IMR-90 (cell line): ENCODE measurements at regions not wholly inside any gene's neighbourhood (a gene's known extent, or its start where the extent isn't known, plus 50 kb on each side); places are given as distances from the start of the nearest gene placed in this dataset.

Source experiments
- ATAC-seq: fragments of 200-7000 bp; cut with Tn5 transposase; 2 replicates; pipeline ENCODE4 v1.9.1; 2020; ENCODE audit warnings: low read depth, mild to moderate bottlenecking, moderate library complexity
- BruUV-seq: library from RNA; stranded (reverse); fragments of 400-500 nt; replicated peaks from 2 replicates; lab custom pipeline; 2021; lab: Mats Ljungman, UMichigan
- CTCF ChIA-PET: fragments of 300-600 bp; formaldehyde crosslinking; extraction: SDS; loops from one replicate; lab custom pipeline; 2021; ENCODE audit warnings: antibody characterized with exemption; lab: Yijun Ruan, JAX
- POLR2A ChIA-PET: fragments of 300-600 bp; sonication (Branson Sonifier 250); formaldehyde crosslinking; loops from one replicate; lab custom pipeline; 2022; ENCODE audit warnings: antibody characterized with exemption; ENCODE audit not compliant: unreplicated experiment; lab: Charles Lee
- DNase-seq: peaks from one replicate; pipeline ENCODE4 v3.0.0; 2013
- H2AFZ ChIP-seq: replicated peaks from 2 replicates; pipeline ENCODE3; 2013; ENCODE audit warnings: low read length, mild to moderate bottlenecking; ENCODE audit not compliant: poor library complexity
- H2AK5ac ChIP-seq: 2 replicates; pipeline ENCODE4 v1.6.1; 2013; ENCODE audit warnings: low read depth, low read length, inconsistent platforms
- H2AK9ac ChIP-seq: replicated peaks from 2 replicates; pipeline ENCODE3; 2013; ENCODE audit warnings: mild to moderate bottlenecking, low read depth, low read length, moderate library complexity; ENCODE audit not compliant: poor library complexity
- H2BK120ac ChIP-seq: 2 replicates; pipeline ENCODE4 v1.6.1; 2013; ENCODE audit warnings: low read depth, low read length, inconsistent platforms
- H2BK15ac ChIP-seq: 3 replicates; pipeline ENCODE4 v1.6.1; 2013; ENCODE audit warnings: low read depth, low read length, inconsistent platforms
- H2BK20ac ChIP-seq: 2 replicates; pipeline ENCODE4 v1.6.1; 2013; ENCODE audit warnings: low read depth, mild to moderate bottlenecking, inconsistent platforms, low read length, moderate library complexity
- H2BK5ac ChIP-seq: 2 replicates; pipeline ENCODE4 v1.6.1; 2013; ENCODE audit warnings: mild to moderate bottlenecking, low read depth, low read length, inconsistent platforms; ENCODE audit not compliant: poor library complexity, severe bottlenecking
- H3K14ac ChIP-seq: replicated peaks from 2 replicates; pipeline ENCODE4 v1.6.1; 2013; ENCODE audit warnings: low read depth, low read length, inconsistent platforms
- H3K18ac ChIP-seq: 2 replicates; pipeline ENCODE4 v1.6.1; 2013; ENCODE audit warnings: low read depth, low read length, control low read depth
- H3K23ac ChIP-seq: 2 replicates; pipeline ENCODE4 v1.6.1; 2013; ENCODE audit warnings: low read depth, low read length, inconsistent platforms
- H3K27ac ChIP-seq: 2 replicates; pipeline ENCODE4 v1.5.1; 2013; ENCODE audit warnings: mild to moderate bottlenecking, control low read depth, low read length; ENCODE audit not compliant: insufficient read depth
- H3K27me3 ChIP-seq: 2 replicates; pipeline ENCODE4 v1.6.1; 2013; ENCODE audit warnings: low read length; ENCODE audit not compliant: control insufficient read depth, insufficient read depth
- H3K36me3 ChIP-seq: 2 replicates; pipeline ENCODE4 v1.6.1; 2013; ENCODE audit warnings: low read length, mixed read lengths; ENCODE audit not compliant: control insufficient read depth, insufficient read depth
- H3K4ac ChIP-seq: 2 replicates; pipeline ENCODE4 v1.6.1; 2013; ENCODE audit warnings: low read depth, low read length, inconsistent platforms
- H3K4me1 ChIP-seq: 2 replicates; pipeline ENCODE4 v1.6.1; 2013; ENCODE audit warnings: low read length, mixed read lengths; ENCODE audit not compliant: control insufficient read depth, insufficient read depth
- H3K4me2 ChIP-seq: 2 replicates; pipeline ENCODE4 v1.6.1; 2013; ENCODE audit warnings: low read depth, mild to moderate bottlenecking, control low read depth, low read length, moderate library complexity
- H3K4me3 ChIP-seq: 2 replicates; pipeline ENCODE4 v1.5.1; 2013; ENCODE audit warnings: low read depth, mild to moderate bottlenecking, control low read depth, low read length, moderate library complexity; ENCODE audit not compliant: insufficient read depth
- H3K56ac ChIP-seq: 2 replicates; pipeline ENCODE4 v1.6.1; 2013; ENCODE audit warnings: low read length, inconsistent platforms; ENCODE audit not compliant: insufficient read depth; ENCODE audit errors: extremely low read depth
- H3K79me1 ChIP-seq, 2 experiments: 2 replicates each; pipeline ENCODE4 v1.6.1; 2013; ENCODE audit warnings: low read length in 2 of 2, inconsistent platforms in 1 of 2, low read depth in 1 of 2
- H3K9ac ChIP-seq: 2 replicates; pipeline ENCODE4 v1.6.1; 2013; ENCODE audit warnings: low read depth, low read length, control low read depth
- H3K9me1 ChIP-seq: 2 replicates; pipeline ENCODE4 v1.6.1; 2013; ENCODE audit warnings: low read length, inconsistent platforms; ENCODE audit not compliant: insufficient read depth
- H3K9me3 ChIP-seq: 2 replicates; pipeline ENCODE4 v1.6.1; 2013; ENCODE audit warnings: low read length; ENCODE audit not compliant: control insufficient read depth, insufficient read depth
- H4K20me1 ChIP-seq: 2 replicates; pipeline ENCODE4 v1.6.1; 2013; ENCODE audit warnings: low read length, inconsistent platforms; ENCODE audit not compliant: insufficient read depth
- H4K5ac ChIP-seq: 2 replicates; pipeline ENCODE4 v1.6.1; 2013; ENCODE audit warnings: mild to moderate bottlenecking, low read depth, low read length, control low read depth
- H4K8ac ChIP-seq, 2 experiments: 2 replicates each; pipeline ENCODE4 v1.6.1; 2013; ENCODE audit warnings: low read depth in 2 of 2, low read length in 2 of 2, control low read depth in 1 of 2, inconsistent platforms in 1 of 2
- H4K91ac ChIP-seq: 2 replicates; pipeline ENCODE4 v1.6.1; 2013; ENCODE audit warnings: low read depth, low read length, inconsistent platforms; ENCODE audit not compliant: insufficient read depth
- BHLHE40 ChIP-seq: fragments of 150-350 bp; IDR thresholded peaks from 2 replicates; pipeline ENCODE4 v1.6.1; 2016; ENCODE audit warnings: mild to moderate bottlenecking, low read depth, low read length
- CEBPB ChIP-seq: IDR thresholded peaks from 2 replicates; pipeline ENCODE4 v1.6.1; 2012; ENCODE audit warnings: low read depth, low read length, improper control_type of control experiment
- CHD1 ChIP-seq: IDR thresholded peaks from 2 replicates; pipeline ENCODE4 v1.6.1; 2012; ENCODE audit warnings: low read depth, low read length, improper control_type of control experiment
- ELK1 ChIP-seq: fragments of 150-350 bp; IDR thresholded peaks from 2 replicates; pipeline ENCODE4 v1.6.1; 2016; ENCODE audit warnings: low read depth, mild to moderate bottlenecking, low read length, moderate library complexity, borderline replicate concordance
- FOS ChIP-seq: fragments of 150-350 bp; IDR thresholded peaks from 2 replicates; pipeline ENCODE4 v1.6.1; 2016; ENCODE audit warnings: low read depth, low read length
- MAFK ChIP-seq: IDR thresholded peaks from 2 replicates; pipeline ENCODE4 v1.6.1; 2012; ENCODE audit warnings: low read depth, low read length, improper control_type of control experiment
- MAZ ChIP-seq: IDR thresholded peaks from 2 replicates; pipeline ENCODE4 v1.6.1; 2012; ENCODE audit warnings: low read depth, mild to moderate bottlenecking, low read length, improper control_type of control experiment, moderate library complexity, borderline replicate concordance
- MXI1 ChIP-seq: IDR thresholded peaks from 2 replicates; pipeline ENCODE4 v1.6.1; 2012; ENCODE audit warnings: low read depth, mild to moderate bottlenecking, low read length, moderate library complexity, borderline replicate concordance
- NFE2L2 ChIP-seq: fragments of 150-350 bp; IDR thresholded peaks from 2 replicates; pipeline ENCODE4 v1.6.1; 2016; ENCODE audit warnings: low read depth, mild to moderate bottlenecking, low read length
- POLR2A ChIP-seq: IDR thresholded peaks from 2 replicates; pipeline ENCODE4 v1.6.1; 2012; ENCODE audit warnings: mild to moderate bottlenecking, low read depth, low read length
- RAD21 ChIP-seq: IDR thresholded peaks from 2 replicates; pipeline ENCODE4 v1.6.1; 2012; ENCODE audit warnings: low read length, improper control_type of control experiment
- RCOR1 ChIP-seq: IDR thresholded peaks from 2 replicates; pipeline ENCODE4 v1.6.1; 2012; ENCODE audit warnings: mild to moderate bottlenecking, low read length, improper control_type of control experiment; ENCODE audit not compliant: insufficient replicate concordance
- RFX5 ChIP-seq: IDR thresholded peaks from 2 replicates; pipeline ENCODE4 v1.8.0; 2012; ENCODE audit warnings: low read depth, mild to moderate bottlenecking, low read length, moderate library complexity
- SMC3 ChIP-seq: fragments of 150-350 bp; IDR thresholded peaks from 2 replicates; pipeline ENCODE4 v1.6.1; 2016; ENCODE audit warnings: low read depth, mild to moderate bottlenecking, antibody characterized with exemption, low read length, moderate library complexity
- USF2 ChIP-seq: fragments of 150-350 bp; IDR thresholded peaks from 2 replicates; pipeline ENCODE4 v1.6.1; 2017; ENCODE audit warnings: mild to moderate bottlenecking, antibody characterized with exemption, low read length, low read depth
- WGBS, 2 experiments: methylation state at CpG; one replicate each; pipeline versions ENCODE4 v1.1.5 to v1.1.7; 2013; ENCODE audit warnings: missing lambda C conversion rate in 2 of 2; ENCODE audit not compliant: insufficient read length in 1 of 2; ENCODE audit errors: extremely low coverage in 2 of 2; 5-methylcytosine and 5-hydroxymethylcytosine counted together
- dilution Hi-C: fragments of 300-500 bp; cut with HindIII; formaldehyde crosslinking; loops from one replicate; pipeline ENCODE4 v1.14.3; 2018; ENCODE audit warnings: low sequenced_read_pairs; ENCODE audit not compliant: unreplicated experiment
- in situ Hi-C: fragments of 300-500 bp; cut with MboI; formaldehyde crosslinking; loops from 3 replicates; pipeline ENCODE4 v1.14.3; 2019; ENCODE audit warnings: low sequenced_read_pairs, inconsistent platforms, mixed read lengths
- intact Hi-C: fragments of 100-400 bp; cut with micrococcal nuclease; formaldehyde crosslinking; loops from 2 replicates; pipeline ENCODE4 v1.10.0; 2022
- TF ChIP-seq, protein P1 (sequence below): conservative IDR thresholded peaks from 2 replicates; pipeline ENCODE4 v1.5.1; 2012; ENCODE audit warnings: mild to moderate bottlenecking, low read depth, low read length, improper control_type of control experiment

- TF ChIP-seq ELK1 (no peak), MAZ (no peak), BHLHE40 (no peak), FOS (no peak), CEBPB (no peak), MAFK (no peak), NFE2L2 (no peak), SMC3 (no peak), MXI1 (no peak), RAD21 (no peak), USF2 (no peak), RCOR1 (no peak), RFX5 (no peak), CHD1 (no peak), POLR2A (no peak)
- TF ChIP-seq, protein P1, sequence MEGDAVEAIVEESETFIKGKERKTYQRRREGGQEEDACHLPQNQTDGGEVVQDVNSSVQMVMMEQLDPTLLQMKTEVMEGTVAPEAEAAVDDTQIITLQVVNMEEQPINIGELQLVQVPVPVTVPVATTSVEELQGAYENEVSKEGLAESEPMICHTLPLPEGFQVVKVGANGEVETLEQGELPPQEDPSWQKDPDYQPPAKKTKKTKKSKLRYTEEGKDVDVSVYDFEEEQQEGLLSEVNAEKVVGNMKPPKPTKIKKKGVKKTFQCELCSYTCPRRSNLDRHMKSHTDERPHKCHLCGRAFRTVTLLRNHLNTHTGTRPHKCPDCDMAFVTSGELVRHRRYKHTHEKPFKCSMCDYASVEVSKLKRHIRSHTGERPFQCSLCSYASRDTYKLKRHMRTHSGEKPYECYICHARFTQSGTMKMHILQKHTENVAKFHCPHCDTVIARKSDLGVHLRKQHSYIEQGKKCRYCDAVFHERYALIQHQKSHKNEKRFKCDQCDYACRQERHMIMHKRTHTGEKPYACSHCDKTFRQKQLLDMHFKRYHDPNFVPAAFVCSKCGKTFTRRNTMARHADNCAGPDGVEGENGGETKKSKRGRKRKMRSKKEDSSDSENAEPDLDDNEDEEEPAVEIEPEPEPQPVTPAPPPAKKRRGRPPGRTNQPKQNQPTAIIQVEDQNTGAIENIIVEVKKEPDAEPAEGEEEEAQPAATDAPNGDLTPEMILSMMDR: no peak
- H2BK120ac ChIP-seq: no peak overlapping the region
- H2BK5ac ChIP-seq: no peak overlapping the region
- dilution Hi-C loops: no loop called here
- H4K5ac ChIP-seq: no peak overlapping the region
- no peak overlapping the region for H3K56ac ChIP-seq
- H3K27me3 ChIP-seq: no peaks in the 10 kb centered on the region
- H3K79me1 ChIP-seq: no peaks in the 10 kb centered on the region
- in situ Hi-C loops: no loop called here
- H2AK5ac ChIP-seq: no peak overlapping the region
- H3K18ac ChIP-seq: no peak overlapping the region
- no peak overlapping the region for H2AK9ac ChIP-seq
- H2BK20ac ChIP-seq: no peak overlapping the region
- ChIA-PET POLR2A (no interaction called here), CTCF (no interaction called here)
- H4K8ac ChIP-seq: no peak overlapping the region
- H3K9me3 ChIP-seq: no peaks in the 10 kb centered on the region; the same call in 1 of the 2 replicates
- no peak overlapping the region for H2BK15ac ChIP-seq
- H3K9ac ChIP-seq: no peak overlapping the region
- H3K4me3 ChIP-seq: no peak overlapping the region
- H3K4me2 ChIP-seq: no peak overlapping the region
- H4K20me1 ChIP-seq: no peaks in the 10 kb centered on the region
- intact Hi-C loops: no loop called here
- no peaks in the 10 kb centered on the region for H3K9me1 ChIP-seq
- no peak overlapping the region for H3K4ac ChIP-seq
- no TSS peak for BruUV-seq
- no peak overlapping the region for H3K23ac ChIP-seq
- no peak overlapping the region for H3K14ac ChIP-seq
- no peak overlapping the region for H2AFZ ChIP-seq
- DNase-seq (no peak), ATAC-seq (no peak)
- no peaks in the 10 kb centered on the region for H3K4me1 ChIP-seq
- no CpG with 5 or more reads among the region's 5 CpGs for WGBS, 2 experiments
- no peaks in the 10 kb centered on the region for H3K36me3 ChIP-seq
- H4K91ac ChIP-seq: no peak overlapping the region
- no peak overlapping the region for H3K27ac ChIP-seq
Observed at GRCh38 chr4:171742436-171742835, 70.8 kb upstream of the GALNTL6 start.
